ENCODE measurements at regions not wholly inside any gene's neighbourhood (a gene's known extent, or its start where the extent isn't known, plus 50 kb on each side); places are given as distances from the start of the nearest gene placed in this dataset.
"Not testable (repeated sequence)": the region's sequence is repeated elsewhere in the genome, so short reads cannot be mapped to it uniquely, and the experiment has no call there.

- no peak for DNase-seq (ENCODE audit: low read depth)
- TF ChIP-seq MAX (IDR thresholded peaks at IDR 0.05; ENCODE audit: low read depth, low read length) (no peak), POLR2A (IDR thresholded peaks at IDR 0.05; ENCODE audit: extremely low read depth, insufficient read length) (no peak), CTCF (IDR thresholded peaks at IDR 0.05; ENCODE audit: low read depth, low read length) (no peak), MYC (IDR thresholded peaks at IDR 0.05; ENCODE audit: low read depth, low read length) (no peak)
- no peak overlapping the region for H3K4me3 ChIP-seq (ENCODE audit: low read depth, low read length)
Measured at GRCh38 chr14:105760691-105761344, 234.4 kb downstream of the TMEM121 start.

- not testable (repeated sequence) for DNase-seq (ENCODE audit: low read depth)
Measured at GRCh38 chr14:105761345-105761740, 235.0 kb downstream of the TMEM121 start.

GRCh38 chr14:105761842-105762241, 235.5 kb downstream of the TMEM121 start:
- TF ChIP-seq CTCF (IDR thresholded peaks at IDR 0.05; ENCODE audit: low read depth, low read length) (no peak), MYC (IDR thresholded peaks at IDR 0.05; ENCODE audit: low read depth, low read length) (no peak), MAX (IDR thresholded peaks at IDR 0.05; ENCODE audit: low read depth, low read length) (no peak), POLR2A (IDR thresholded peaks at IDR 0.05; ENCODE audit: extremely low read depth, insufficient read length) (no peak)
- DNase-seq (ENCODE audit: low read depth) = no peak
- H3K4me3 ChIP-seq (ENCODE audit: low read depth, low read length) = no peak overlapping the region

More at GRCh38 chr14:105761345-105761740, 235.0 kb downstream of the TMEM121 start:
- not testable (repeated sequence) for H3K4me3 ChIP-seq (ENCODE audit: low read depth, low read length)

GRCh38 chr14:105762262-105762661, 235.9 kb downstream of the TMEM121 start:
- DNase-seq (ENCODE audit: low read depth); H3K4me3 ChIP-seq (ENCODE audit: low read depth, low read length): not testable (repeated sequence)

- not testable (repeated sequence) for DNase-seq (ENCODE audit: low read depth); H3K4me3 ChIP-seq (ENCODE audit: low read depth, low read length)
Measured at GRCh38 chr14:105764254-105764901, 238.0 kb downstream of the TMEM121 start.

- H3K4me3 ChIP-seq (ENCODE audit: low read depth, low read length); DNase-seq (ENCODE audit: low read depth): not testable (repeated sequence)
Measured at GRCh38 chr14:105765072-105765825, 238.9 kb downstream of the TMEM121 start.

- H3K4me3 ChIP-seq (ENCODE audit: low read depth, low read length) = no peak overlapping the region
- DNase-seq (ENCODE audit: low read depth) = no peak
- no peak for TF ChIP-seq MAX (IDR thresholded peaks at IDR 0.05; ENCODE audit: low read depth, low read length)
- no peak for TF ChIP-seq CTCF (IDR thresholded peaks at IDR 0.05; ENCODE audit: low read depth, low read length)
- no peak for TF ChIP-seq MYC (IDR thresholded peaks at IDR 0.05; ENCODE audit: low read depth, low read length)
- TF ChIP-seq POLR2A (IDR thresholded peaks at IDR 0.05; ENCODE audit: extremely low read depth, insufficient read length) = no peak
Measured at GRCh38 chr14:105765893-105766614, 239.7 kb downstream of the TMEM121 start.

- no peak for TF ChIP-seq MAX (IDR thresholded peaks at IDR 0.05; ENCODE audit: low read depth, low read length)
- no peak for TF ChIP-seq CTCF (IDR thresholded peaks at IDR 0.05; ENCODE audit: low read depth, low read length)
- no peak for TF ChIP-seq MYC (IDR thresholded peaks at IDR 0.05; ENCODE audit: low read depth, low read length)
- no peak for TF ChIP-seq POLR2A (IDR thresholded peaks at IDR 0.05; ENCODE audit: extremely low read depth, insufficient read length)
Measured at GRCh38 chr14:105767315-105767714, 240.9 kb downstream of the TMEM121 start.

GRCh38 chr14:105768039-105768438, 241.7 kb downstream of the TMEM121 start:
- not testable (repeated sequence) for DNase-seq (ENCODE audit: low read depth); H3K4me3 ChIP-seq (ENCODE audit: low read depth, low read length)

More at GRCh38 chr14:105767315-105767714, 240.9 kb downstream of the TMEM121 start:
- DNase-seq (ENCODE audit: low read depth) = no peak
- H3K4me3 ChIP-seq (ENCODE audit: low read depth, low read length) = no peak overlapping the region

- not testable (repeated sequence) for H3K4me3 ChIP-seq (ENCODE audit: low read depth, low read length); DNase-seq (ENCODE audit: low read depth)
Measured at GRCh38 chr14:105769061-105769730, 242.8 kb downstream of the TMEM121 start.

Data from NB4 (cell line).